ENCODE measurements at regions not wholly inside any gene's neighbourhood (a gene's known extent, or its start where the extent isn't known, plus 50 kb on each side); places are given as distances from the start of the nearest gene placed in this dataset.

GRCh38 chr22:47460861-47461260, 698.4 kb downstream of the TBC1D22A start:
- TF ChIP-seq, protein P1, sequence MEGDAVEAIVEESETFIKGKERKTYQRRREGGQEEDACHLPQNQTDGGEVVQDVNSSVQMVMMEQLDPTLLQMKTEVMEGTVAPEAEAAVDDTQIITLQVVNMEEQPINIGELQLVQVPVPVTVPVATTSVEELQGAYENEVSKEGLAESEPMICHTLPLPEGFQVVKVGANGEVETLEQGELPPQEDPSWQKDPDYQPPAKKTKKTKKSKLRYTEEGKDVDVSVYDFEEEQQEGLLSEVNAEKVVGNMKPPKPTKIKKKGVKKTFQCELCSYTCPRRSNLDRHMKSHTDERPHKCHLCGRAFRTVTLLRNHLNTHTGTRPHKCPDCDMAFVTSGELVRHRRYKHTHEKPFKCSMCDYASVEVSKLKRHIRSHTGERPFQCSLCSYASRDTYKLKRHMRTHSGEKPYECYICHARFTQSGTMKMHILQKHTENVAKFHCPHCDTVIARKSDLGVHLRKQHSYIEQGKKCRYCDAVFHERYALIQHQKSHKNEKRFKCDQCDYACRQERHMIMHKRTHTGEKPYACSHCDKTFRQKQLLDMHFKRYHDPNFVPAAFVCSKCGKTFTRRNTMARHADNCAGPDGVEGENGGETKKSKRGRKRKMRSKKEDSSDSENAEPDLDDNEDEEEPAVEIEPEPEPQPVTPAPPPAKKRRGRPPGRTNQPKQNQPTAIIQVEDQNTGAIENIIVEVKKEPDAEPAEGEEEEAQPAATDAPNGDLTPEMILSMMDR (conservative IDR thresholded peaks at IDR 0.05; ENCODE audit: low read depth in 2 of 2) = no peak
- no peak for TF ChIP-seq POLR2AphosphoS5 (IDR thresholded peaks at IDR 0.05; ENCODE audit: low read depth)
- TF ChIP-seq, protein P2, sequence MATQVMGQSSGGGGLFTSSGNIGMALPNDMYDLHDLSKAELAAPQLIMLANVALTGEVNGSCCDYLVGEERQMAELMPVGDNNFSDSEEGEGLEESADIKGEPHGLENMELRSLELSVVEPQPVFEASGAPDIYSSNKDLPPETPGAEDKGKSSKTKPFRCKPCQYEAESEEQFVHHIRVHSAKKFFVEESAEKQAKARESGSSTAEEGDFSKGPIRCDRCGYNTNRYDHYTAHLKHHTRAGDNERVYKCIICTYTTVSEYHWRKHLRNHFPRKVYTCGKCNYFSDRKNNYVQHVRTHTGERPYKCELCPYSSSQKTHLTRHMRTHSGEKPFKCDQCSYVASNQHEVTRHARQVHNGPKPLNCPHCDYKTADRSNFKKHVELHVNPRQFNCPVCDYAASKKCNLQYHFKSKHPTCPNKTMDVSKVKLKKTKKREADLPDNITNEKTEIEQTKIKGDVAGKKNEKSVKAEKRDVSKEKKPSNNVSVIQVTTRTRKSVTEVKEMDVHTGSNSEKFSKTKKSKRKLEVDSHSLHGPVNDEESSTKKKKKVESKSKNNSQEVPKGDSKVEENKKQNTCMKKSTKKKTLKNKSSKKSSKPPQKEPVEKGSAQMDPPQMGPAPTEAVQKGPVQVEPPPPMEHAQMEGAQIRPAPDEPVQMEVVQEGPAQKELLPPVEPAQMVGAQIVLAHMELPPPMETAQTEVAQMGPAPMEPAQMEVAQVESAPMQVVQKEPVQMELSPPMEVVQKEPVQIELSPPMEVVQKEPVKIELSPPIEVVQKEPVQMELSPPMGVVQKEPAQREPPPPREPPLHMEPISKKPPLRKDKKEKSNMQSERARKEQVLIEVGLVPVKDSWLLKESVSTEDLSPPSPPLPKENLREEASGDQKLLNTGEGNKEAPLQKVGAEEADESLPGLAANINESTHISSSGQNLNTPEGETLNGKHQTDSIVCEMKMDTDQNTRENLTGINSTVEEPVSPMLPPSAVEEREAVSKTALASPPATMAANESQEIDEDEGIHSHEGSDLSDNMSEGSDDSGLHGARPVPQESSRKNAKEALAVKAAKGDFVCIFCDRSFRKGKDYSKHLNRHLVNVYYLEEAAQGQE (IDR thresholded peaks at IDR 0.05; ENCODE audit: unreplicated experiment) = no peak
- no peak for TF ChIP-seq EZH2phosphoT487 (IDR thresholded peaks at IDR 0.05; ENCODE audit: unreplicated experiment)
- no peak for TF ChIP-seq CREB1 (CRISPR knock-in tag; IDR thresholded peaks at IDR 0.05; ENCODE audit: low read depth)

Measured in GM23338 (cell line).